Neural cell (in vitro differentiated cells): ENCODE measurements at regions not wholly inside any gene's neighbourhood (a gene's known extent, or its start where the extent isn't known, plus 50 kb on each side); places are given as distances from the start of the nearest gene placed in this dataset.

Source experiments
- H2AFZ ChIP-seq: fragments of 200-600, 300-800 bp; sonication (generic), shearing (Covaris generic); 2 replicates; pipeline ENCODE4 v1.6.0; 2014; ENCODE audit warnings: low read depth, mild to moderate bottlenecking, antibody characterized with exemption, low read length, moderate library complexity
- H3F3A ChIP-seq: fragments of 200-600 bp; shearing (Covaris generic); 2 replicates; pipeline ENCODE4 v1.6.1; 2016; ENCODE audit warnings: mild to moderate bottlenecking, moderate library complexity, mixed read lengths, antibody characterized with exemption, low read length; ENCODE audit not compliant: insufficient read depth, poor library complexity, severe bottlenecking
- H3K27ac ChIP-seq: fragments of 200-600, 300-800 bp; sonication (generic), shearing (Covaris generic); 2 replicates; pipeline ENCODE4 v1.5.1; 2014; ENCODE audit warnings: mild to moderate bottlenecking, low read length, moderate library complexity
- H3K27me3 ChIP-seq: fragments of 300-800, 200-600 bp; sonication (generic), shearing (Covaris generic); 2 replicates; pipeline ENCODE4 v1.6.0; 2014; ENCODE audit warnings: mild to moderate bottlenecking, low read depth, low read length, moderate library complexity; ENCODE audit not compliant: insufficient read depth
- H3K36me3 ChIP-seq: fragments of 300-800, 200-600 bp; sonication (generic), shearing (Covaris generic); 2 replicates; pipeline ENCODE4 v1.5.1; 2014; ENCODE audit warnings: mild to moderate bottlenecking, antibody characterized with exemption, low read length, moderate library complexity; ENCODE audit not compliant: insufficient read depth
- H3K4me2 ChIP-seq: fragments of 300-800, 200-600 bp; sonication (generic), shearing (Covaris generic); 2 replicates; pipeline ENCODE4 v1.6.0; 2014; ENCODE audit warnings: mild to moderate bottlenecking, low read length
- H3K4me3 ChIP-seq: fragments of 300-800, 200-600 bp; sonication (generic), shearing (Covaris generic); 2 replicates; pipeline ENCODE4 v1.5.1; 2014; ENCODE audit warnings: mild to moderate bottlenecking, low read length, moderate library complexity
- H3K79me2 ChIP-seq: fragments of 200-600 bp; shearing (Covaris generic); replicated peaks from 2 replicates; pipeline ENCODE4 v1.6.0; 2014; ENCODE audit warnings: mild to moderate bottlenecking, low read length, moderate library complexity; ENCODE audit not compliant: insufficient read depth
- H3K9ac ChIP-seq: fragments of 300-800, 200-600 bp; sonication (generic), shearing (Covaris generic); 2 replicates; pipeline ENCODE4 v1.6.1; 2016; ENCODE audit warnings: mild to moderate bottlenecking, low read length, mixed read lengths
- H3K9me2 ChIP-seq: fragments of 200-600 bp; shearing (Covaris generic); 2 replicates; pipeline ENCODE4 v1.6.1; 2016; ENCODE audit warnings: mild to moderate bottlenecking, low read length, mixed read lengths; ENCODE audit not compliant: insufficient read depth
- H3K9me3 ChIP-seq: fragments of 200-600, 300-800 bp; sonication (generic), shearing (Covaris generic); 2 replicates; pipeline ENCODE4 v1.6.1; 2016; ENCODE audit warnings: mild to moderate bottlenecking, mixed run types, low read length, moderate library complexity, mixed read lengths
- H4K20me1 ChIP-seq: fragments of 200-600 bp; shearing (Covaris generic); 2 replicates; pipeline ENCODE4 v1.6.1; 2016; ENCODE audit warnings: mild to moderate bottlenecking, mixed run types; ENCODE audit not compliant: insufficient read depth
- CTCF ChIP-seq: fragments of 450-650 bp; IDR thresholded peaks from 2 replicates; pipeline ENCODE4 v1.5.1; 2014; ENCODE audit warnings: antibody characterized with exemption, mild to moderate bottlenecking, moderate library complexity; ENCODE audit not compliant: poor library complexity, severe bottlenecking
- EP300 ChIP-seq: fragments of 450-650 bp; conservative IDR thresholded peaks from 2 replicates; pipeline ENCODE4 v1.6.1; 2014; ENCODE audit warnings: antibody characterized with exemption, mild to moderate bottlenecking, moderate library complexity; ENCODE audit not compliant: poor library complexity, severe bottlenecking
- EZH2 ChIP-seq: fragments of 200-600, 300-800 bp; shearing (Covaris generic), sonication (generic); IDR thresholded peaks from 2 replicates; pipeline ENCODE4 v1.6.1; 2014; ENCODE audit warnings: antibody characterized with exemption, low read length, borderline replicate concordance, mild to moderate bottlenecking; ENCODE audit not compliant: insufficient read depth, poor library complexity, severe bottlenecking
- MXI1 ChIP-seq: fragments of 450-650 bp; conservative IDR thresholded peaks from 2 replicates; pipeline ENCODE4 v1.6.1; 2014; ENCODE audit warnings: antibody characterized with exemption, mild to moderate bottlenecking; ENCODE audit not compliant: poor library complexity, severe bottlenecking
- POLR2AphosphoS5 ChIP-seq: IDR thresholded peaks from 2 replicates; pipeline ENCODE4 v1.6.1; 2012
- RAD21 ChIP-seq: fragments of 450-650 bp; conservative IDR thresholded peaks from 2 replicates; pipeline ENCODE4 v1.6.1; 2014; ENCODE audit warnings: antibody characterized with exemption, mild to moderate bottlenecking, moderate library complexity
- REST ChIP-seq: IDR thresholded peaks from 2 replicates; pipeline ENCODE4 v1.6.1; 2012; ENCODE audit warnings: borderline replicate concordance
- SMC3 ChIP-seq: fragments of 450-650 bp; conservative IDR thresholded peaks from 2 replicates; pipeline ENCODE4 v1.6.1; 2014; ENCODE audit warnings: antibody characterized with exemption, mild to moderate bottlenecking, moderate library complexity; ENCODE audit not compliant: poor library complexity
- TAF1 ChIP-seq: IDR thresholded peaks from 2 replicates; pipeline ENCODE4 v1.6.1; 2012; ENCODE audit warnings: low read depth

- no peaks in the 10 kb centered on the region for H4K20me1 ChIP-seq
- H3K4me2 ChIP-seq, result no peak overlapping the region
- no peaks in the 10 kb centered on the region for H3K36me3 ChIP-seq
- H2AFZ ChIP-seq, result no peak overlapping the region
- H3F3A ChIP-seq, result no peaks in the 10 kb centered on the region
- no peaks in the 10 kb centered on the region for H3K9me3 ChIP-seq
- no peak overlapping the region for H3K27ac ChIP-seq
- no peaks in the 10 kb centered on the region for H3K9me2 ChIP-seq
- TF ChIP-seq REST (no peak), EP300 (no peak), CTCF (no peak), POLR2AphosphoS5 (no peak), RAD21 (no peak), TAF1 (no peak), MXI1 (no peak), EZH2 (no peak), SMC3 (no peak)
- no peaks in the 10 kb centered on the region for H3K27me3 ChIP-seq
- no peak overlapping the region for H3K9ac ChIP-seq
- H3K4me3 ChIP-seq, result no peak overlapping the region
- no peaks in the 10 kb centered on the region for H3K79me2 ChIP-seq
Measured at GRCh38 chr10:78410046-78410965, 376.6 kb downstream of the RPS24 start.

- Histone ChIP-seq H3K27ac (no peak overlapping the region), H3K9me2 (no peaks in the 10 kb centered on the region), H3K36me3 (no peaks in the 10 kb centered on the region), H4K20me1 (no peaks in the 10 kb centered on the region), H3K4me3 (no peak overlapping the region), H3K79me2 (no peaks in the 10 kb centered on the region), H3K9ac (no peak overlapping the region), H3K4me2 (no peak overlapping the region), H3K9me3 (no peaks in the 10 kb centered on the region), H2AFZ (no peak overlapping the region), H3K27me3 (no peaks in the 10 kb centered on the region), H3F3A (no peaks in the 10 kb centered on the region)
- TF ChIP-seq SMC3, result no peak
- TF ChIP-seq RAD21, result no peak
- TF ChIP-seq MXI1, result no peak
- no peak for TF ChIP-seq POLR2AphosphoS5
- TF ChIP-seq CTCF, result no peak
- no peak for TF ChIP-seq EZH2
- no peak for TF ChIP-seq REST
- no peak for TF ChIP-seq EP300
- TF ChIP-seq TAF1, result no peak
Measured at GRCh38 chr10:78411716-78412115, 378.1 kb downstream of the RPS24 start.
